NCI-H345 treated with DMSO at 0.1 percent for 48 hours (cell line): ENCODE measurements at regions not wholly inside any gene's neighbourhood (a gene's known extent, or its start where the extent isn't known, plus 50 kb on each side); places are given as distances from the start of the nearest gene placed in this dataset.

Source experiments
- DNase-seq: peaks from one replicate; lab custom pipeline; 2025; ENCODE audit not compliant: unreplicated experiment; lab: John Stamatoyannopoulos, UW

GRCh38 chr5:67383451-67383850 is 186.9 kb upstream of the CD180 start:
- DNase-seq, result no peak

- no peak for DNase-seq
Observed at GRCh38 chr5:67381236-67381880, 184.8 kb upstream of the CD180 start.

- no peak for DNase-seq
Observed at GRCh38 chr5:67380431-67380830, 183.8 kb upstream of the CD180 start.

GRCh38 chr5:67379753-67380152 is 183.2 kb upstream of the CD180 start:
- DNase-seq, result no peak

- DNase-seq, result peak; percentile 2
Observed at GRCh38 chr5:67378256-67378655, 181.7 kb upstream of the CD180 start.

- peak; percentile 7 for DNase-seq
Observed at GRCh38 chr5:67377631-67378030, 181.0 kb upstream of the CD180 start.

GRCh38 chr5:67375606-67376005 is 179.0 kb upstream of the CD180 start:
- DNase-seq, result no peak

- DNase-seq, result no peak
Observed at GRCh38 chr5:67374378-67374777, 177.8 kb upstream of the CD180 start.

GRCh38 chr5:67373518-67373917 is 176.9 kb upstream of the CD180 start:
- DNase-seq, result no peak

GRCh38 chr5:67372887-67373286 is 176.3 kb upstream of the CD180 start:
- DNase-seq, result no peak

- DNase-seq, result no peak
Observed at GRCh38 chr5:67371924-67372323, 175.3 kb upstream of the CD180 start.

- no peak for DNase-seq
Observed at GRCh38 chr5:67366691-67367395, 170.2 kb upstream of the CD180 start.

- no peak for DNase-seq
Observed at GRCh38 chr5:67366276-67366675, 169.7 kb upstream of the CD180 start.

- DNase-seq, result no peak
Observed at GRCh38 chr5:67364381-67364970, 167.9 kb upstream of the CD180 start.

GRCh38 chr5:67363963-67364362 is 167.4 kb upstream of the CD180 start:
- no peak for DNase-seq

- no peak for DNase-seq
Observed at GRCh38 chr5:67363180-67363709, 166.6 kb upstream of the CD180 start.

GRCh38 chr5:67361932-67362729 is 165.5 kb upstream of the CD180 start:
- no peak for DNase-seq

- no peak for DNase-seq
Observed at GRCh38 chr5:67360047-67360446, 163.4 kb upstream of the CD180 start.

GRCh38 chr5:67358186-67358585 is 161.6 kb upstream of the CD180 start:
- DNase-seq, result no peak

- no peak for DNase-seq
Observed at GRCh38 chr5:67355120-67355713, 158.6 kb upstream of the CD180 start.
